ENCODE measurements at regions not wholly inside any gene's neighbourhood (a gene's known extent, or its start where the extent isn't known, plus 50 kb on each side); places are given as distances from the start of the nearest gene placed in this dataset.
A peak's percentile ranks its signal among the peaks of the same experiment; 100 is the strongest.

GRCh38 chr13:47337781-47338507, 441.1 kb upstream of the HTR2A start:
- peak; percentile 55 for DNase-seq (ENCODE audit: low read depth)

GRCh38 chr13:47334173-47334572, 437.3 kb upstream of the HTR2A start:
- DNase-seq (ENCODE audit: low read depth), result peak; percentile 59

GRCh38 chr13:47332149-47332548, 435.3 kb upstream of the HTR2A start:
- no peak for DNase-seq (ENCODE audit: low read depth)

DNA sequence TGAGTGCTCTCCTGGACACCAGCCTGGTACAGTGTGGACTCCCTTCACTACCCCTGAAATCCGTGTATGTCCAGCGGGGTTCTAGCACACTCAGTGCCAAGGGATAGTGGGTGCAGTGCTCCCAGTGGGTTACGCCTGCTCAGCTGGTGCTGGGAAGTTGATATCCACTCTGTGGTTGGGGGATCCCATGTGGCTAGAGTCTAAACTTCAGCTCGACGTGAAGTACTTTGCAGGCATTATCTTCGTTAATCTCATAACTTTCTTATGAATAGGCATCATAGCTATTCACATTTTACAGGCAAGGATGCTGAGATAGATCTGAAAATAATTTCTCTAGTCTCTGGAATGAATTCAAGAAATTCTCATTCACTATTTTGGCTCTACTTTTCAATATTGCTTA, 433.2 kb upstream of the HTR2A start:
- DNase-seq (ENCODE audit: low read depth), result no peak

GRCh38 chr13:47327861-47328260, 431.0 kb upstream of the HTR2A start:
- DNase-seq (ENCODE audit: low read depth), result peak; percentile 52

DNA sequence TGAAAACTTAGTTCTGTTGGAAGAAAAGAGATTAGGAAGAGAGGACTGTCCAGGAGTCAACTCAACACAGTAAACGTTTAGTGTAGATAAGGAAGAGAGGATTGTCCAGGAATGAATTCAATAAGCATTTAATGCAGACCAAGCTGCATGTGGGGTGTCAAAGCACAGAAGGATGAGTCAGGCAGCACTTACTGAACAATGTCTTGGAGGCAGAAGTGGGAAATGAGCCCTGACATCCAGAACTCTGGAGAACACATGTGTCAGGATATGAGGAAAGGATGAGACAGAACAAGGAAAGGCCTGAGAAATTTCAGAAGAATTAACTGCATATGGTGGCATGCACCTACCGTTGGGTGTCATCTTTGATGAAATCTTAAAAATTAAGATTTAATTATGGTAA, 429.2 kb upstream of the HTR2A start:
- peak; percentile 10 for DNase-seq (ENCODE audit: low read depth)

DNA sequence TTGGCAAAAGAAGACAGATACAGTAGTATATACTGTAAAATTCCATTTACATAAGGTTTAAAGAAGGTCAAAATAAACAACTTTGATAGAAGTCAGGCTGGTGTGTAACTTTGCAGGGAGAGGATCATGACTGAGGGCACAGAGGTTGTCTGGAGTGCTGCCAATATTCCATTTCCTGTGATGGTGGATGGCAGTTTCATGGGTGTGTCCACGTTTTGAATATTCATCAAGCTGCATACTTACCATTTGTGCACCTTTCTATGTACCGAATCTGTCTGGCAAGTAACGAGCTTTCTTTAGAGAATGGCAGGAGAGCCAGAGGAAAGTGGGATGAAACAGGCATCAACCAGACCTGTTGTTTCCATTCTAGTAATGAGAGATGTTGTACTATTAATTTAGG, 420.5 kb upstream of the HTR2A start:
- no peak for DNase-seq (ENCODE audit: low read depth)

DNA sequence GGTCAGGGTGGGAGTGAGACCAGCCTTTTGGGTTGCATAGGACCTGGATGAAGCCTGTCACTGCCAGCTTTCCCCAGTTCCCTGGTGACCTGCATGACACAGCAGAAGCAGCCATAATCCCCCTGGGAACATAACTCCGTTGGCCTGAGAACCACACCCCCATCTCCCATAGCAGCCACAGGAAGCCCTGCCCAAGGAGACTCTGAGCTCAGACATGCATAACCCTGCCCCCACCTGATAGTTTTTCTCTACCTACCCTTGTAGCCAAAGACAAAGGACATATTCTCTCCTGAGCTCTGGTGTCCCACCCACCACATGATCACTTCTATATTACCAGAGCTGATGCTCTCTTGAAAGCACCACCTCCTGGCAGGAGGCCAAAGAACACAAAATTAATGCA, 413.5 kb upstream of the HTR2A start:
- DNase-seq (ENCODE audit: low read depth), result no peak

- peak; percentile 9 for DNase-seq (ENCODE audit: low read depth)
These were observed 410.1 kb upstream of the HTR2A start for GRCh38 chr13:47306991-47307390.

DNA sequence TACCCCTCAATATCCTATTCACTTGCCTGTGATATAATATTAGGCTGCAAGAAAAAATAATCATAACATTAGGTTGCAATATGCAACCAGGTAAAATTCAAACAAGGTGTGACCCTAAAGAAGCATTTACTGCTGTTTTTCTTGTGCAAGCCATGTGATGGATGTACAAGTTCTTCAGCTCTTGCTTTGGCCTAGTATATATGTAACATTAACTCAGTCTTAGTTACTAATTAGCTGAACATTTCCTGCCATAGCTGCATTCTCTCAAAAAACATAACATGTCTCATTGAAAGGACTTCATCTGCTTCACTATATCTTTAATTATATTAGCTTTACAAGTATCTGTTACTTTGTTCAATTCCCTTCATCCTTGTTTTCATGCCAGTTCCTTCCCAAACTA, 406.8 kb upstream of the HTR2A start:
- no peak for DNase-seq (ENCODE audit: low read depth)

- DNase-seq (ENCODE audit: low read depth), result peak; percentile 20
These were observed 402.5 kb upstream of the HTR2A start for GRCh38 chr13:47299304-47299703.

- DNase-seq (ENCODE audit: low read depth), result no peak
These were observed 401.7 kb upstream of the HTR2A start for GRCh38 chr13:47298506-47298905.

GRCh38 chr13:47294691-47295090, 397.8 kb upstream of the HTR2A start:
- DNase-seq (ENCODE audit: low read depth), result no peak

DNA sequence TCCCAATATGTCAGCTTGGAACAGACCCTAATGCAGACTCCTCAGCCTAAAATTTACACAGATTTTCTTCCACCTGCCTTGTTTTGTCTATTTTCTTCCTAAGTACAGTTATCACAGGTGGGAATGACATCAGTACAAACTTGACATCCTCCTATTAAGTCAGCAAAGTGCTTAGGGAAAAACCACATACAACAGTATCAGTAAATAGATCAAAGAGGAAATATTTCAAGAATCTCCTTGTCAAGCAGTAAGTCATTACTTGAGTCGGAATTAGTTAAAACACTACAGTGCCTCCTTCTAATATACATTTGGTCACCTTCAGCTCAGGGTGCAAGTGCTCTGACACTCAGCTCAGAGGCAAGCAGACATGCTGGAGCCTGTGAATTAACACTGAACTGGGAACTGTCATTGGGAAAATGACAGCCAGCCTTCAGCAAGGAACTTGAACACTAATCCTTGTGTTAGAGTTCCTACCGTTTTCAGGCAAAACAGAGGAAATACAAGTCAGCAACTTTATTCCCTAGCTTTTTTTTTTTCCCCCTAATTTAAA, 394.3 kb upstream of the HTR2A start:
- no peak for DNase-seq (ENCODE audit: low read depth)

- no peak for DNase-seq (ENCODE audit: low read depth)
These were observed 392.7 kb upstream of the HTR2A start for GRCh38 chr13:47289567-47289966.

DNA sequence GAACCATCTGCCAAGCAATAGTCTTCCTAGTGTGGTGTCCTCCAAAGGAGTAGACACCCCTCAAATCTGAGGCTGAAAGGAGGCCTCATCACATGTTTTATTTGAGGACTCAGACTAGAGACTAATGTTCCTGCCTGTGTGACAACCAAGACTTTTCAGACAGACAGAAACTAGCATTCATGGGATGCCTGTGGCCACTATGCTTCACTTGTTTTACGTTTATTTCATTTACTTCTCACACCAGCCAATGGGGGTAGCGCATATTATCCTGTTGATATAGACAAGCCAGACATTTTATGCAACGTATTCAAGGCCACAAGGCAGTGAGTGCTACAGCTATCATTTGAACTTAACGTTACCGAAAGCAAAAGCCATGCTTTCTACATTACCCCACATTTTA, 391.7 kb upstream of the HTR2A start:
- DNase-seq (ENCODE audit: low read depth), result no peak

DNA sequence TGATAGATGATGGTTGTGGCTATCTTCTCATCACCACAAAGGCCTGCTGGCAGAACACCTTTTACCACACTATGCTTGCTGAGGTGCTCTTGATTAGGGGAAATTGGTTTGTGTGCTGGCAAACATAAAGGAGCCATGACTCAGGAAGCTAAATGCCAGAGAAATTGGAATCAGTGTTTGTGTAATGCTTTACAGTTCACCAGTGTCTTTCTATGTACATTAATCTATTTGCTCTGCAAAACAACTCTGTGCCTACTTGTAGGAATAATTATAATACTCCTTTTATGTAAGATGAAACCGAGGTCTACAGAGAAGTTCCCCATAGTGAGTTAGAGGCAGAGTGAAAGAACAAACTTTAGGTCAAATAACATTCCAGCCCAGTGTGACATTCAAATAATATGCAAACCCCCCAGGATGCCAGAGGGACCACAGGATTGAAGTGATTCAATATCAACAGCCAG, 390.5 kb upstream of the HTR2A start:
- no peak for DNase-seq (ENCODE audit: low read depth)

- no peak for DNase-seq (ENCODE audit: low read depth)
These were observed 385.1 kb upstream of the HTR2A start for GRCh38 chr13:47281991-47282390.

DNA sequence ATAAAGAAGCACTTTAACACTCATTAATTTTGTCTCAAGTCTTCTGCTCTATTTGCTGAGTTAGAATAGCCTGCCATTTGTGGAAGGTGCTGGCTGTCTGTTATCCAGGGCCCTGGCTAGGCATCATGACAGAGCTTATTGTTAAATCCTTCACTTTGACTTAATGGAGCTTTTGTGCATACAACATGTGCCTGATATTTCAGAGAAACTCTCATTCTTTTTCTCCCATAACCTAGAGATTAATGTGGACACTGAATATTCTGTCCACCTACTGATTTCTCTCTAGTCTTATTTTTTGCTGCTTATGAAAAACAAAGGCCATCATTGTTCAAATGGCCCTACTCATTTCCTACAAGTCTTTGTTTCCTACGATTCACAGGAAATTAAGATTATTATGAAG, 383.1 kb upstream of the HTR2A start:
- no peak for DNase-seq (ENCODE audit: low read depth)

DNA sequence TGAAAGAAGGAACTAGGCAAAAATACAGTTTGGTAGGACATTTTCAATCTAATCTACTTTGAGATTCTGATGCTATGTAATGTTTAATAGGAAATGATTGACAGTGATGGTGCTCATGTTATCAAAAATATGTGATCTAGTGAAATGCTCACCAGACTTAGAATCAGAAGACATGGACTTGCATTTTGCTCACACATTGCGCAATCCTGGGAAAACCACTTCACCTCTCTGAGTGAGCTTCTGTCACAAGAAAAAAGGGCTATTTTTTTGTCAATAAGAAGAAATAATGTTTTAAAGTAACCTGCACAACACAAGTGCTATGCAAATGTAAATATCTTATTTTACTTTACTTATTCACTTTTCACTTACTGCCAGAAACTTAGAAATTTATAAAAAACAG, 380.9 kb upstream of the HTR2A start:
- peak; percentile 33 for DNase-seq (ENCODE audit: low read depth)

- no peak for DNase-seq (ENCODE audit: low read depth)
These were observed 371.4 kb upstream of the HTR2A start for GRCh38 chr13:47268270-47268669.

DNA sequence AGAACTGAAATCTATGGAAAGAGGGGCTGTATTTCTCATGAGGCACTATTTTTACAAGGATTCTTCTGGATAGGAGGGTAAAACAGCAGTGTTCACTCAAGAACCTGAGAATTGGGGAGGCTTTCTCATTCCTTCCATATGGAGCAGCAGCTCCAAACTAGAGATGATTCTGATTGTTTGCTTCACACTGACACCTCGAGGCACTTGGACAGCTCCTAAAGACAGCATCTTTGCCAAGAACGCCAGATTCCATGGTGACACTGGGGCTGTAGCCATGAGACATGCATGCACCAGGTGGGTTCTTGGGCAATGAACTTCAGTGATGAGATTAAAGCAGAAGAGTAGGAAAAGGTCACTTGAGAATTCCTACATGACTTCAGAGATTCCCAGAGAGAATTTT, 361.5 kb upstream of the HTR2A start:
- DNase-seq (ENCODE audit: low read depth), result peak; percentile 4

GRCh38 chr13:47256618-47257017, 359.8 kb upstream of the HTR2A start:
- DNase-seq (ENCODE audit: low read depth), result peak; percentile 65

- DNase-seq (ENCODE audit: low read depth), result no peak
These were observed 355.8 kb upstream of the HTR2A start for GRCh38 chr13:47252627-47253026.

All from amniotic epithelial cell (primary cell).